H9 (cell line): ENCODE measurements at regions not wholly inside any gene's neighbourhood (a gene's known extent, or its start where the extent isn't known, plus 50 kb on each side); places are given as distances from the start of the nearest gene placed in this dataset.

ENCODE experiments used
- DNase-seq: peaks from one replicate; pipeline ENCODE4 v3.0.0-alpha.2; 2017
- H2AFZ ChIP-seq: one replicate; pipeline ENCODE4 v1.6.1; 2013; ENCODE audit warnings: mild to moderate bottlenecking, low read length, control low read depth, moderate library complexity
- H2AK5ac ChIP-seq: 2 replicates; pipeline ENCODE4 v1.6.1; 2013; ENCODE audit warnings: low read length, control low read depth, mixed read lengths; ENCODE audit not compliant: insufficient read length
- H2BK120ac ChIP-seq: one replicate; pipeline ENCODE4 v1.6.1; 2013; ENCODE audit warnings: low read depth, mild to moderate bottlenecking, low read length, control low read depth, inconsistent platforms; ENCODE audit not compliant: poor library complexity, severe bottlenecking
- H2BK12ac ChIP-seq: 2 replicates; pipeline ENCODE4 v1.6.1; 2013; ENCODE audit warnings: low read length, control low read depth, mixed read lengths, low read depth; ENCODE audit not compliant: insufficient read length
- H2BK15ac ChIP-seq: 2 replicates; pipeline ENCODE4 v1.6.1; 2013; ENCODE audit warnings: low read depth, low read length, control low read depth
- H2BK20ac ChIP-seq: one replicate; pipeline ENCODE4 v1.6.1; 2013; ENCODE audit warnings: low read depth, mild to moderate bottlenecking, low read length, control low read depth, inconsistent platforms; ENCODE audit not compliant: poor library complexity, severe bottlenecking
- H2BK5ac ChIP-seq: 2 replicates; pipeline ENCODE4 v1.6.1; 2013; ENCODE audit warnings: low read length, control low read depth, mixed read lengths; ENCODE audit not compliant: insufficient read length
- H3K14ac ChIP-seq: 2 replicates; pipeline ENCODE4 v1.6.1; 2013; ENCODE audit warnings: low read length, control low read depth; ENCODE audit not compliant: insufficient read depth
- H3K18ac ChIP-seq: 2 replicates; pipeline ENCODE4 v1.6.1; 2013; ENCODE audit warnings: low read depth, mild to moderate bottlenecking, mixed read lengths, low read length, control low read depth; ENCODE audit not compliant: insufficient read length
- H3K23ac ChIP-seq: 2 replicates; pipeline ENCODE4 v1.6.1; 2013; ENCODE audit warnings: low read length, control low read depth, mixed read lengths, low read depth; ENCODE audit not compliant: insufficient read length
- H3K23me2 ChIP-seq: 2 replicates; pipeline ENCODE4 v1.6.1; 2013; ENCODE audit warnings: low read depth, mild to moderate bottlenecking, mixed read lengths, low read length, control low read depth; ENCODE audit not compliant: insufficient read length, poor library complexity, severe bottlenecking
- H3K27ac ChIP-seq: 2 replicates; pipeline ENCODE4 v1.5.1; 2013; ENCODE audit warnings: low read length, control low read depth, mixed read lengths, low read depth; ENCODE audit not compliant: insufficient read length
- H3K27me3 ChIP-seq: 2 replicates; pipeline ENCODE4 v1.6.1; 2013; ENCODE audit warnings: low read length, control low read depth, inconsistent platforms; ENCODE audit not compliant: insufficient read depth
- H3K4ac ChIP-seq: 2 replicates; pipeline ENCODE4 v1.6.1; 2013; ENCODE audit warnings: low read depth, mild to moderate bottlenecking, control low read depth, inconsistent platforms, low read length, moderate library complexity
- H3K4me1 ChIP-seq: 2 replicates; pipeline ENCODE4 v1.6.1; 2013; ENCODE audit warnings: low read length, control low read depth, inconsistent platforms; ENCODE audit not compliant: insufficient read depth
- H3K4me2 ChIP-seq: 2 replicates; pipeline ENCODE4 v1.6.1; 2013; ENCODE audit warnings: low read length, control low read depth, mixed read lengths; ENCODE audit not compliant: insufficient read length, insufficient read depth
- H3K56ac ChIP-seq: 2 replicates; pipeline ENCODE4 v1.6.1; 2013; ENCODE audit warnings: low read depth, mild to moderate bottlenecking, mixed read lengths, low read length, control low read depth; ENCODE audit not compliant: insufficient read length
- H3K79me1 ChIP-seq: 2 replicates; pipeline ENCODE4 v1.6.1; 2013; ENCODE audit warnings: low read depth, mild to moderate bottlenecking, moderate library complexity, low read length, control low read depth, inconsistent platforms; ENCODE audit not compliant: insufficient read depth, poor library complexity, severe bottlenecking
- H3K79me2 ChIP-seq: 2 replicates; pipeline ENCODE4 v1.6.1; 2013; ENCODE audit warnings: low read length, control low read depth, inconsistent platforms; ENCODE audit not compliant: insufficient read depth
- H3K9ac ChIP-seq: 2 replicates; pipeline ENCODE4 v1.6.1; 2013; ENCODE audit warnings: low read length, control low read depth, mixed read lengths; ENCODE audit not compliant: insufficient read length; ENCODE audit errors: extremely low read depth
- H3K9me3 ChIP-seq: one replicate; pipeline ENCODE4 v1.6.1; 2013; ENCODE audit warnings: low read depth, low read length, inconsistent platforms; ENCODE audit not compliant: control insufficient read depth
- H3T11ph ChIP-seq: one replicate; pipeline ENCODE4 v1.6.1; 2013; ENCODE audit warnings: mild to moderate bottlenecking, low read length, control low read depth, inconsistent platforms
- H4K20me1 ChIP-seq: one replicate; pipeline ENCODE4 v1.6.1; 2013; ENCODE audit not compliant: control insufficient read depth, insufficient read length, insufficient read depth
- H4K5ac ChIP-seq: 2 replicates; pipeline ENCODE4 v1.6.1; 2013; ENCODE audit warnings: low read depth, mild to moderate bottlenecking, mixed read lengths, low read length, control low read depth; ENCODE audit not compliant: insufficient read length
- H4K8ac ChIP-seq: replicated peaks from 2 replicates; pipeline ENCODE4 v1.6.1; 2013; ENCODE audit warnings: low read length, control low read depth, mixed read lengths, low read depth; ENCODE audit not compliant: insufficient read length
- H4K91ac ChIP-seq: 2 replicates; pipeline ENCODE4 v1.6.1; 2013; ENCODE audit warnings: low read depth, mild to moderate bottlenecking, moderate library complexity, mixed read lengths, low read length, control low read depth; ENCODE audit not compliant: insufficient read length
- H3K27ac Mint-ChIP-seq, 3 experiments: 2 replicates in 2 of 3; 3 replicates in 1 of 3; pipeline ENCODE4 v1.8.0; 2020 to 2021; ENCODE audit warnings: mixed read lengths in 3 of 3, mild to moderate bottlenecking in 1 of 3, moderate library complexity in 1 of 3
- H3K27me3 Mint-ChIP-seq: 2 replicates; pipeline ENCODE4 v1.8.0; 2021; ENCODE audit warnings: low read depth, mild to moderate bottlenecking, moderate library complexity, mixed read lengths
- H3K36me3 Mint-ChIP-seq, 3 experiments: 2 replicates in 2 of 3; 3 replicates in 1 of 3; pipeline ENCODE4 v1.8.0; 2020 to 2021; ENCODE audit warnings: low read depth in 3 of 3, mixed read lengths in 3 of 3; ENCODE audit not compliant: insufficient read depth in 1 of 3
- H3K4me1 Mint-ChIP-seq, 2 experiments: 2 replicates each; pipeline ENCODE4 v1.8.0; 2020; ENCODE audit warnings: mixed read lengths in 2 of 2
- H3K4me3 Mint-ChIP-seq, 2 experiments: 2 replicates in 1 of 2; 3 replicates in 1 of 2; pipeline ENCODE4 v1.8.0; 2020 to 2021; ENCODE audit warnings: mild to moderate bottlenecking in 2 of 2, mixed read lengths in 2 of 2, moderate library complexity in 1 of 2
- H3K9me3 Mint-ChIP-seq, 2 experiments: 2 replicates in 1 of 2; 3 replicates in 1 of 2; pipeline ENCODE4 v1.8.0; 2020; ENCODE audit warnings: mild to moderate bottlenecking in 2 of 2, mixed read lengths in 2 of 2, moderate library complexity in 1 of 2
- WGBS: extraction: QIAGEN DNeasy Blood & Tissue Kit; methylation state at CpG from one replicate; pipeline ENCODE4 v1.1.7; 2013; ENCODE audit warnings: missing lambda C conversion rate, low lambda C conversion rate, mixed read lengths; ENCODE audit not compliant: insufficient read length; ENCODE audit errors: extremely low coverage; 5-methylcytosine and 5-hydroxymethylcytosine counted together
- TF ChIP-seq, protein P1 (sequence below): fragments of 200-600 bp; sonication (generic); conservative IDR thresholded peaks from 3 replicates; pipeline ENCODE4 v1.8.0; 2021; ENCODE audit warnings: antibody characterized with exemption, mild to moderate bottlenecking

DNA sequence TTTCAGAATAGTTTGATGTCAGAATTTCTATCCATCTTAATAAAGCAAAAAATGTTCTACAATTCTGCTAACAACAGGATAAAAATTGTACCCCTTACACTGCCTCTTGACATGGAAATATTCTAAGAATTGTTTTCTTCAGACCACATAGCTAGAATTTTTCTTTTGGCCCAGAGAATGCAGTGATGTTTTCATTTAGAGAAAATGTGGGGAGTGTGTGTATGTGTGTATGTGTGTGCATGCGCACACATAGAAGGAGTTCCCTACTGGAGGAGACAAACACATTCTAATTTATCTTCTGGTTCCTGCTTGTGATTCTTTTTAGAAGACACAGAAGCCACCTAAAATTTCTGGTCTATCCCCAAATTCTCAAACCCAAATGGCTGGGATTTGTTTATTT lies 1145.7 kb downstream of the VRK1 start:
- no peak overlapping the region for H2BK12ac ChIP-seq
- H3T11ph ChIP-seq, result no peak overlapping the region
- no peak overlapping the region for H2AFZ ChIP-seq
- Mint-ChIP-seq H3K4me1 (peaks cover 14 to 16% of the 10 kb centered on the region in 2 experiments), H3K4me3 (no peak overlapping the region), H3K9me3 (peaks cover 0 to 2% of the 10 kb centered on the region in 2 experiments; a peak in 2 of 5 replicates), H3K27me3 (peaks cover 2% of the 10 kb centered on the region; the same call in 1 of the 2 replicates), H3K36me3 (no peaks in the 10 kb centered on the region; a peak in 3 of 7 replicates), H3K27ac (no peak overlapping the region)
- no peak overlapping the region for H2BK5ac ChIP-seq
- no peaks in the 10 kb centered on the region for H3K4me1 ChIP-seq
- no peaks in the 10 kb centered on the region for H3K27me3 ChIP-seq
- no peak overlapping the region for H4K5ac ChIP-seq
- no peak overlapping the region for H3K27ac ChIP-seq
- H3K9me3 ChIP-seq, result no peaks in the 10 kb centered on the region
- TF ChIP-seq, protein P1, sequence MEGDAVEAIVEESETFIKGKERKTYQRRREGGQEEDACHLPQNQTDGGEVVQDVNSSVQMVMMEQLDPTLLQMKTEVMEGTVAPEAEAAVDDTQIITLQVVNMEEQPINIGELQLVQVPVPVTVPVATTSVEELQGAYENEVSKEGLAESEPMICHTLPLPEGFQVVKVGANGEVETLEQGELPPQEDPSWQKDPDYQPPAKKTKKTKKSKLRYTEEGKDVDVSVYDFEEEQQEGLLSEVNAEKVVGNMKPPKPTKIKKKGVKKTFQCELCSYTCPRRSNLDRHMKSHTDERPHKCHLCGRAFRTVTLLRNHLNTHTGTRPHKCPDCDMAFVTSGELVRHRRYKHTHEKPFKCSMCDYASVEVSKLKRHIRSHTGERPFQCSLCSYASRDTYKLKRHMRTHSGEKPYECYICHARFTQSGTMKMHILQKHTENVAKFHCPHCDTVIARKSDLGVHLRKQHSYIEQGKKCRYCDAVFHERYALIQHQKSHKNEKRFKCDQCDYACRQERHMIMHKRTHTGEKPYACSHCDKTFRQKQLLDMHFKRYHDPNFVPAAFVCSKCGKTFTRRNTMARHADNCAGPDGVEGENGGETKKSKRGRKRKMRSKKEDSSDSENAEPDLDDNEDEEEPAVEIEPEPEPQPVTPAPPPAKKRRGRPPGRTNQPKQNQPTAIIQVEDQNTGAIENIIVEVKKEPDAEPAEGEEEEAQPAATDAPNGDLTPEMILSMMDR, result no peak
- WGBS, result no CpG with 5 or more reads among the region's 1 CpG
- no peaks in the 10 kb centered on the region for H3K79me1 ChIP-seq
- H3K79me2 ChIP-seq, result no peaks in the 10 kb centered on the region
- H2BK15ac ChIP-seq, result no peak overlapping the region
- H3K18ac ChIP-seq, result no peak overlapping the region
- H4K91ac ChIP-seq, result no peak overlapping the region
- H3K56ac ChIP-seq, result no peak overlapping the region
- no peak overlapping the region for H3K9ac ChIP-seq
- H3K4me2 ChIP-seq, result no peak overlapping the region
- H3K23ac ChIP-seq, result no peak overlapping the region
- DNase-seq, result no peak
- H2AK5ac ChIP-seq, result no peak overlapping the region
- no peaks in the 10 kb centered on the region for H4K20me1 ChIP-seq
- no peak overlapping the region for H4K8ac ChIP-seq
- H2BK120ac ChIP-seq, result no peak overlapping the region
- H3K23me2 ChIP-seq, result no peaks in the 10 kb centered on the region
- H2BK20ac ChIP-seq, result no peak overlapping the region
- no peak overlapping the region for H3K4ac ChIP-seq
- H3K14ac ChIP-seq, result no peak overlapping the region
